HT1080 (cell line): ENCODE measurements at regions not wholly inside any gene's neighbourhood (a gene's known extent, or its start where the extent isn't known, plus 50 kb on each side); places are given as distances from the start of the nearest gene placed in this dataset.

Experiments used
- DNase-seq: peaks from one replicate; pipeline ENCODE4 v3.0.0-alpha.2; 2015; ENCODE audit warnings: low read depth

- DNase-seq, result no peak
These were observed 1072.3 kb downstream of the MAT2B start for GRCh38 chr5:164577742-164578141.

GRCh38 chr5:164578401-164578800 is 1073.0 kb downstream of the MAT2B start:
- DNase-seq, result no peak

GRCh38 chr5:164578911-164579310 is 1073.5 kb downstream of the MAT2B start:
- DNase-seq, result no peak

DNA sequence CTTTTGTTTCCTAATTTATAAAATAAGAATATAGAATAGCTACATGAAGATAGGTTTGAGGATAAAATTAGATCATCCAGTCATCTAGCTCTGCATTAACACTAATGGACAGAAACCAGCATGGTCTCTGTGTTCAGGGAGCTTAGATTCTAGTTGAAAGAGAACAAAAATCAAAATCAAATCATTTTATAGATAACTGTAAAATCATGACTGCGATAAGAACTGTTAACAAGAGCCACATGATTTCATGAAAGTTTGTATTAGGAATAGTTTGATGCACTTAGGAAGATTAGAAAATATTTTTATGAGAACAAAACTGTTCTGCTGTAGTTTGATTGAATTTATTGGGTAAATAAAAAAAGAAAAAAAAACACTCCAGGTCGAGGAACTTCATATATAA is 1074.7 kb downstream of the MAT2B start:
- no peak for DNase-seq

DNA sequence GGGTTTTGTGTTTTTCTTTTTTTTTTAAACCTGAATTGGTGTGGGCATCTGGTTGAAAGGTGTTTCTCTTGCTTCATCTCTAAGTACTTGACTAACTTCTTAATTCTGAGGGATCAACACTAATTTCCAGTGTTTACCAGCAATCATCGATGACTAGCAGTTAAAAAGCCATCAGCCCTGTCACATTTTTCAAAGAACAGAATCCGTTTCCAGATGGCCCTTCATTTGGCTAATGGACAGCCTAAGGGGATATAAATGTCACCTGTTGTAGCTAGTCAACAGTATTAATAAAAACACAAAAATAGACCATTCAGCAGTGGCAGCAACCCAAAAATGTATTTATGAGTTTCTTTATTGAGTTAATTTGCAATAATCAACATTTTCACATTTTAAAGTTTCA is 1076.5 kb downstream of the MAT2B start:
- DNase-seq, result no peak

GRCh38 chr5:164593982-164594381 is 1088.6 kb downstream of the MAT2B start:
- no peak for DNase-seq

DNA sequence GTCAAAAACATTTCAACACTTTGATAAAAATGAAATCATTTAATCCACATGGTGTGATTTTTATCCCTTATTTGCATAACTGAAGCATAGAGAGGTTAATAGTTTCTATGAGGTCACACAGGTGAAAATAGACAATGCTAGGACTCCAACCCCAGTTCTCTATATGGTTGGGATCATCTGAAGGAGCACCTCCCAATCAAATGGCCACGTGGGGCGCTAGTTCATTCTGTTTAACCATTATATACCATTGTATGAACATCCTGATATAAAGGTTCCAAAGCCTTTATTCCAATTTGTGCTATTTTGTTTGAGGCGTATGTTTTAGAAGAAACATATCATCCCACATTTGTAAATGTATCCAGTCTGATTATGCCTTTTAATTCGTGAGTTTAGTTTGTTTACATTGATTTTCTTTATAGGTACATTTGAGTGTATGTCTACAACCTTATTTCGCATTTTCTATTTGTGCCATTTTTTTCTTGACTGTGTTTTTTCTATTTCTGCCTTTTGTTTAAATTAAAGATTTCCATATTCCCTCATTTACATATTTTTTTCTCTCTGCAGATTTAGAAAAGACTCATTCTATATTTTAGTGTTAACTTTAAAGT is 1092.0 kb downstream of the MAT2B start:
- peak; percentile 13 for DNase-seq

- peak; percentile 58 for DNase-seq
These were observed 1094.9 kb downstream of the MAT2B start for GRCh38 chr5:164600274-164600673.

DNA sequence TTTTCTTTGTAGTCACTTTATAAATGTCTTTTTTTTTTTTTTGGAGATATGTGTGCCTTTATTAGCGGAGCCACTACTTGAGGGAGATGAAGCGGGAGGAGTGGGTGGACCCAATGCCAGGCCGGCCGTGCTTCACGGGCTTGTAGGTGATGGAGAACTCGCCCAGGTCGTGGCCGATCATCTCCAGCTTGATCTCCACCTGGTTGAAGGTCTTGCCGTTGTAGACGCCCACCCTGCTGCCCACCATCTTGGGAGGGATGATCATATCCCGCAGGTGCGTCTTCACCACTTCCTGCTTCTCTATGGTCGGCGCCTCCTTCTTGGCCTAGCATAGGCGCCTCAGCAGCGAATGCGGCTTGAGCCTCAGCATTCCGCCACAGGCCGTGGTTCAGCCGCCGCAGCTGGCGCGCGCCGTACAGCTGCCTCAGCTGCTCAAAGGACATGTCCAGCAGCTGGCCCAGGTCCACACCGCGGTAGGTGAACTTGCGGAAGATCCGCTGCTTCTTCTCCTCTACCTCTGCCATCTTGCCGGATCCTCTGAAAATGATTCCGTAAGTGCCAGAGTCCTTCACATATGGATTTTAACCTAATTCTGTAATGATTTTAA is 1095.6 kb downstream of the MAT2B start:
- DNase-seq, result no peak

DNA sequence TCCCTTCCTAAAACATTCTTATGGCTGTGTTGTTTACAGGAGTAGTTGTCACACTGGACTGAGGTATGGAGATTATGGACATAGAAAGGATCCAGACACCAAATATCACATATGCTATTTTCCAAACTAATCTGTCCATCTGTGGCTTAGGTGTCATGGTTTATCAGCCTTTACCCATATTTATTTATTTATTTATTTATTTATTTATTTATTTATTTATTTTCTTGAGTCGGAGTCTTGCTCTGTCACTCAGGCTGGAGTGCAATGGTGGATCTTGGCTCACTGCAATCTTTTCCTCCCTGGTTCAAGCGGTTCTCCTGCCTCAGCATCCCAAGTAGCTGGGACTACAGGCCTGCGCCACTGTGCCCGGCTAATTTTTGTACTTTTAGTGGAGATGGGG is 1103.1 kb downstream of the MAT2B start:
- DNase-seq, result no peak

- DNase-seq, result no peak
These were observed 1105.0 kb downstream of the MAT2B start for GRCh38 chr5:164610374-164610773.

- no peak for DNase-seq
These were observed 1109.3 kb downstream of the MAT2B start for GRCh38 chr5:164614707-164615106.

GRCh38 chr5:164617290-164617689 is 1111.9 kb downstream of the MAT2B start:
- no peak for DNase-seq

- no peak for DNase-seq
These were observed 1121.6 kb downstream of the MAT2B start for GRCh38 chr5:164627021-164627420.

DNA sequence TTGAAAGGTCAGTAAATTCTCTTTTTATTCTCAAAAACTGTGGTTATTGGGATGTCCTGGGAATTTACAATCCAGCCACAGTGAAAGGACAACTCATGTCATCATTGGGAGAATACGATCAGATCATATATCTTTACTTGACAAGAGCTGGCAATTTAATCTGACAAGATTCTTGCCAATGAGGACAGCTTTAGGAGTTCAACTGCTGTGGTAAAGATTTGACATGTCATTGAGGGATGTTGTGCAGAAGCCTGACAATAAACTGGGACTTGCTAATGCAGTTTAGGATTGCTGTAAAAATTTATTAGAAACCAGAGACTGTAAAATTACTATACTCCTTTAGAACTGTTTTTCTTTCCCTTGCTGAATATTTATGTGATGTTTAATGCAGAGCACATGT is 1131.0 kb downstream of the MAT2B start:
- DNase-seq, result no peak

DNA sequence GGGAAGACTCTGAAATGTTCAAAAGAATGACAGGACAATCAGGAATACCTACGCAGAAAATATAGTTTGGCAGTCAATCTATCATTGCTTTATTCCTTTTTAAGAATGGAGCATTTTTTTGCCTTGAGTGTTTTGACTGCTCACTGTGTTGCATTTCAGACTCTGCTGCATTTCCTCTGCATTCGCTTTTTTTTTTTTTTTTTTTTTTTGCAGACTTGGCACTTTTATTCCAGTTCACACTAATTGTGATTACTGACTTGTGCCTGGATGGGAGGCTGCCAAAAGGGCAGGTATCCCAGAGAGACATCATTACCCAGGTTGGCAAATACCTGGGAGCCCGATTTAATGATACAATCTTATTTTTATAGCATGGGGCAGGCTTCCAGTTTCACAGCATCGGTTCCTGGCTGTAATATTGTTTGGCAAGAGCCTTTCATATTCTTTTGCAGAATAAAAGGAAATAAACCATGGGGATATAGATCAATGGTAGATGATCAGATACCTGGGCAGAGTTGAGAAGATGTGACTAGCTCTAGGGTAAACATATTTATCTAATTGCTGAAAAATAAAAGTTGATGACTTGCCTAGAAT is 1132.6 kb downstream of the MAT2B start:
- no peak for DNase-seq

DNA sequence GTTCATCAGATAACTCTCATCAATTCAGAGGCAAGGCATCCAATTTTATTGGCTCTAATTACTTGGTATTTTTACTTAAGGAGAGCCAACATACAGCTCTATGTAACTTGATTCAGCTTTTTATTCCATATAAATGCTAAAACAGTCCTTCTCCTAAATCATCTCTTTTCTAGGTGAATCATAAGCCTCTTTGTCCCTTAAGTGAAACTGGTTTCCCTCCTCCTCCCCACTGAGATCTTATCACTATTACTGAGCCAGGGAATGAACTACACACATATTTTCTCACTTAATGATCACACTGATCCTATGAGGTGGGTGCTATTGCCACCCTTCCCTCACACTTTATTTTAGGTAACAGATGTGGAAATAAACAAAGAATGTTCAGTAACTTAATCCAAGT is 1143.8 kb downstream of the MAT2B start:
- no peak for DNase-seq

GRCh38 chr5:164650427-164650826 is 1145.0 kb downstream of the MAT2B start:
- no peak for DNase-seq

DNA sequence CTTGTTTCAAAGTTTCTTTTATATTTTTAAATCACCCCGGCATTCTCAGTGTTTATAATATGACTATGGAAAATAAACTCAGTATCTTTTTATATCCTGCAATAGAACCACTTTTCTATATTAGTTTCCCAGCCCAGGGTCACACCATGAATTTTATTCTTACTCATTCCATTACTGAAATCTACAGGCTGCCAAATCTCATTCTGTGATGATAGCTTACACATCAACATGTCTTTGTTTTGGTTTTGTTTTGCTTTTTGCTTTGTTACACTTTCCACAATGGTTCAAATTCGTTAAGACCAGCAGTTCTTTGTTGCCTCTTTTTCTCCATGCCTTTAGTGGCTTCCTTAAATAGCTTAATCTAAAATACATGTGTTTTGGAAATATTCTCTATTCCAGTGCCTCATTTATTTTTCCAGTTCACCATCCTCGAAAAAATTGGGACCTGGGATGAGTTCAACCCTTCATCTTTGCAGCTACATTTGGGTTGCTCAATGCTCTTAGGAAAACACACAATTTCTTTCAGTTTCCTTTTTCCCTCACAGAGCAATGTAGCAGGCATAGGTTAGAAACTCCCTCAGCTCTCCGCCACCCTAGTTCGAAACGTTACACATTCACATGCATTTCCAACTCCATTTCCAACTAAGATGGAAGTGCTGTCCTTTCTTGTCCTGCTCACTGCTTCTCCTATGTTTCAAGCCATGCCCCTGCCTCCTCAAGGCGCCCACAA is 1146.3 kb downstream of the MAT2B start:
- no peak for DNase-seq

DNA sequence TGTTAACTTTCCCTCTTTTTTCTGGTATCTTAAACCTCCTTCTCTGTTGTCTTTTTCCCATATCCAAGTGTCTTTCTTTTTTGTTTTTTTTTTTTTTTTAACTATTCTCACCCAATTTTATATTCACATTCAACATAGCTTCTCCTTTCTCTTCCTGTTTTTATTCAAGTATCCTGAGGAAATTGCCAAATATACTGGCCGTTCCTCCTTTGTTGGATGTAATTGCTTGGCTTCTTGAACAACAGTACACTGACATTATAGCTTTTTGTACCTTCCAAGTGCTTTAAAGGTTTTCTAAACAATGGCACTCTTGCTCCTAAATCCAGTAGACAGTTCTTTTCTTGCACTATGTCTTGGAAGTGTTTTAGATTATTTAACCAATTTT is 1146.8 kb downstream of the MAT2B start:
- no peak for DNase-seq

- DNase-seq, result peak; percentile 29
These were observed 1158.0 kb downstream of the MAT2B start for GRCh38 chr5:164663198-164663989.

DNA sequence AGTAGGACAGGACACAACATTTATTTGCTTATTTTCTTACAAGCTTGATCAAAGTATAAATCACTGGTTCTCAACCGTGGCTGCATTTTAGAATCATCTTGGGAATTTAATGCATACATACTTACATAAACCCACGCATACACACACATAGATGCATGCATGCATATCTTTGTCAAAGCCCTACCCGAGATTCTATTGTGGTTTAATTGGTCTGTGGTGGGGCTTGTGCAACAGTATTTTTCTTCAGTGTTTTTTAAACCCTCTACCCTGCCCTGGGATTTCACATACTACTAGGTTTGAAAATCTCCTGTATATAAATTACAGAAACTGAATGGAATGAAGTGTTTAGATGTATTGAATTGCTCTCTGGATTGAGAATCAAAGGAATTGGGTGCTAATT is 1166.2 kb downstream of the MAT2B start:
- DNase-seq, result no peak
